SK-N-SH (cell line): ENCODE measurements at regions not wholly inside any gene's neighbourhood (a gene's known extent, or its start where the extent isn't known, plus 50 kb on each side); places are given as distances from the start of the nearest gene placed in this dataset.

Source experiments
- CTCF ChIA-PET: fragments of 300-600, 350-600 bp; formaldehyde crosslinking; extraction: SDS; loops from one replicate; lab custom pipeline; 2021; lab: Yijun Ruan, JAX
- POLR2A ChIA-PET: fragments of 350-600 bp; sonication (Branson Sonifier 250); formaldehyde crosslinking; extraction: SDS; loops from one replicate; lab custom pipeline; 2020; ENCODE audit warnings: antibody characterized with exemption, inconsistent platforms; lab: Yijun Ruan, JAX
- DNase-seq: peaks from one replicate; pipeline ENCODE4 v3.0.0; 2012
- H2AFZ ChIP-seq: fragments of 200-600 bp; sonication (generic); 2 replicates; pipeline ENCODE4 v1.8.1; 2016; ENCODE audit warnings: antibody characterized with exemption, mild to moderate bottlenecking, low read depth
- H3F3A ChIP-seq: fragments of 200-600 bp; sonication (generic); replicated peaks from 2 replicates; pipeline ENCODE3; 2016; ENCODE audit warnings: antibody characterized with exemption, mild to moderate bottlenecking; ENCODE audit not compliant: insufficient read depth
- H3K27ac ChIP-seq, 2 experiments: fragments of 200-500 bp in 1 of 2; fragments of 200-600 bp in 1 of 2; sonication (Bioruptor generic) in 1 of 2; sonication (generic), shearing (Covaris generic) in 1 of 2; 2 replicates each; pipeline versions ENCODE4 v1.5.1 to v1.6.1; 2014 to 2016; ENCODE audit warnings: low read depth in 2 of 2, inconsistent platforms in 1 of 2, low read length in 1 of 2, mild to moderate bottlenecking in 1 of 2, mixed read lengths in 1 of 2
- H3K27me3 ChIP-seq: fragments of 200-600 bp; sonication (generic), shearing (Covaris generic); 2 replicates; pipeline ENCODE4 v1.6.1; 2016; ENCODE audit warnings: mixed run types; ENCODE audit not compliant: insufficient read depth
- H3K36me3 ChIP-seq, 2 experiments: fragments of 200-500 bp in 1 of 2; fragments of 200-600 bp in 1 of 2; sonication (Bioruptor generic) in 1 of 2; sonication (generic) in 1 of 2; replicated peaks in 1 of 2; 2 replicates each; pipeline versions ENCODE3 to v1.5.1; 2014 to 2016; ENCODE audit warnings: low read length in 1 of 2, mild to moderate bottlenecking in 1 of 2; ENCODE audit not compliant: insufficient read depth in 2 of 2, control insufficient read depth in 1 of 2
- H3K4me1 ChIP-seq, 2 experiments: fragments of 200-500 bp in 1 of 2; fragments of 200-600 bp in 1 of 2; sonication (Bioruptor generic) in 1 of 2; sonication (generic), shearing (Covaris generic) in 1 of 2; 2 replicates each; pipeline versions ENCODE4 v1.5.1 to v1.6.1; 2014 to 2016; ENCODE audit warnings: low read depth in 1 of 2, low read length in 1 of 2, mixed run types in 1 of 2; ENCODE audit not compliant: insufficient read depth in 2 of 2, control insufficient read depth in 1 of 2
- H3K4me2 ChIP-seq: fragments of 200-600 bp; sonication (generic), shearing (Covaris generic); 2 replicates; pipeline ENCODE4 v1.6.1; 2017; ENCODE audit warnings: mixed run types
- H3K4me3 ChIP-seq, 2 experiments: fragments of 200-500 bp in 1 of 2; fragments of 200-600 bp in 1 of 2; sonication (Bioruptor generic) in 1 of 2; sonication (generic), shearing (Covaris generic) in 1 of 2; 2 replicates each; pipeline versions ENCODE4 v1.5.1 to v1.8.1; 2014 to 2016; ENCODE audit warnings: low read depth in 2 of 2, inconsistent platforms in 1 of 2, low read length in 1 of 2, mild to moderate bottlenecking in 1 of 2, mixed read lengths in 1 of 2, moderate library complexity in 1 of 2
- H3K79me2 ChIP-seq: fragments of 200-600 bp; sonication (generic); 2 replicates; pipeline ENCODE4 v1.8.1; 2017; ENCODE audit warnings: mild to moderate bottlenecking; ENCODE audit not compliant: insufficient read depth
- H3K9ac ChIP-seq: fragments of 200-600 bp; sonication (generic); 2 replicates; pipeline ENCODE4 v1.6.1; 2017; ENCODE audit warnings: mixed run types
- H3K9me2 ChIP-seq: fragments of 200-600 bp; sonication (generic); 2 replicates; pipeline ENCODE4 v1.6.1; 2017; ENCODE audit warnings: mixed run types
- H3K9me3 ChIP-seq: fragments of 200-600 bp; sonication (generic); 2 replicates; pipeline ENCODE4 v1.6.1; 2017; ENCODE audit warnings: mixed run types, mild to moderate bottlenecking, moderate library complexity
- H4K20me1 ChIP-seq: fragments of 200-600 bp; sonication (generic); 2 replicates; pipeline ENCODE4 v1.6.1; 2017; ENCODE audit warnings: mild to moderate bottlenecking, mixed run types; ENCODE audit not compliant: insufficient read depth
- CHD2 ChIP-seq: fragments of 150-350 bp; IDR thresholded peaks from 2 replicates; pipeline ENCODE4 v1.6.1; 2018; ENCODE audit warnings: low read length; ENCODE audit not compliant: partially characterized antibody
- ELF1 ChIP-seq: IDR thresholded peaks from 2 replicates; pipeline ENCODE4 v1.4.0; 2012
- EP300 ChIP-seq, 2 experiments: IDR thresholded peaks; 2 replicates each; pipeline versions ENCODE4 v1.4.0 to v1.6.1; 2012; ENCODE audit warnings: borderline replicate concordance in 1 of 2, low read depth in 1 of 2, low read length in 1 of 2
- FOSL2 ChIP-seq: IDR thresholded peaks from 2 replicates; pipeline ENCODE4 v1.4.0; 2012; ENCODE audit warnings: low read depth, mild to moderate bottlenecking, moderate library complexity, borderline replicate concordance
- FOXM1 ChIP-seq: IDR thresholded peaks from 2 replicates; pipeline ENCODE4 v1.4.0; 2012; ENCODE audit warnings: low read depth, mild to moderate bottlenecking
- IRF3 ChIP-seq: fragments of 150-350 bp; IDR thresholded peaks from 2 replicates; pipeline ENCODE4 v1.6.1; 2016; ENCODE audit warnings: mild to moderate bottlenecking, low read depth, low read length
- JUND ChIP-seq: IDR thresholded peaks from 2 replicates; pipeline ENCODE4 v1.4.0; 2012
- MAX ChIP-seq: IDR thresholded peaks from 2 replicates; pipeline ENCODE4 v1.4.0; 2012; ENCODE audit warnings: low read depth
- POLR2AphosphoS5 ChIP-seq: IDR thresholded peaks from 2 replicates; pipeline ENCODE4 v1.6.1; 2012; ENCODE audit warnings: low read depth, low read length
- RAD21 ChIP-seq: IDR thresholded peaks from 2 replicates; pipeline ENCODE4 v1.6.1; 2012; ENCODE audit warnings: mild to moderate bottlenecking, low read length
- SMC3 ChIP-seq: IDR thresholded peaks from 2 replicates; pipeline ENCODE4 v1.6.1; 2012; ENCODE audit warnings: low read depth, low read length, improper control_type of control experiment
- TAF1 ChIP-seq: IDR thresholded peaks from 2 replicates; pipeline ENCODE4 v1.6.1; 2012; ENCODE audit warnings: low read depth, mild to moderate bottlenecking, low read length, moderate library complexity, borderline replicate concordance
- USF2 ChIP-seq: fragments of 150-350 bp; IDR thresholded peaks from 2 replicates; pipeline ENCODE4 v1.6.1; 2017; ENCODE audit warnings: antibody characterized with exemption, low read length, low read depth, borderline replicate concordance
- YY1 ChIP-seq: IDR thresholded peaks from 2 replicates; pipeline ENCODE4 v1.4.0; 2012; ENCODE audit warnings: low read depth, mild to moderate bottlenecking
- WGBS: methylation state at CpG from one replicate; pipeline ENCODE4 v1.1.6; 2017; ENCODE audit warnings: low lambda C conversion rate; 5-methylcytosine and 5-hydroxymethylcytosine counted together
- TF ChIP-seq, protein P1 (sequence below): IDR thresholded peaks from 2 replicates; pipeline ENCODE4 v1.6.1; 2012; ENCODE audit warnings: mild to moderate bottlenecking, low read depth, low read length, moderate library complexity
- TF ChIP-seq, protein P2 (sequence below): fragments of 200-600 bp; sonication (generic); IDR thresholded peaks from 2 replicates; pipeline ENCODE4 v1.6.1; 2017; ENCODE audit warnings: antibody characterized with exemption, mild to moderate bottlenecking, moderate library complexity

- Histone ChIP-seq H3K4me3 (no peak overlapping the region), H3K27ac (no peak overlapping the region), H4K20me1 (no peaks in the 10 kb centered on the region), H3F3A (no peaks in the 10 kb centered on the region), H3K27me3 (no peaks in the 10 kb centered on the region), H3K4me2 (no peak overlapping the region), H3K9me3 (no peaks in the 10 kb centered on the region), H2AFZ (no peak overlapping the region), H3K9ac (no peak overlapping the region), H3K9me2 (no peaks in the 10 kb centered on the region), H3K79me2 (no peaks in the 10 kb centered on the region), H3K36me3 (no peaks in the 10 kb centered on the region), H3K4me1 (peaks cover 12 to 14% of the 10 kb centered on the region in 2 experiments; a peak in 3 of 4 replicates)
- ChIA-PET CTCF (no interaction called here), POLR2A (no interaction called here)
- TF ChIP-seq RAD21 (no peak), FOSL2 (no peak), USF2 (no peak), SMC3 (no peak), TAF1 (no peak), ELF1 (no peak), YY1 (no peak), POLR2AphosphoS5 (no peak)
- no peak for DNase-seq
- 86% methylated on average over 2 of the region's 2 CpGs for WGBS
These were observed 81.2 kb upstream of the DSEL start for GRCh38 chr18:67597759-67598158.

DNA sequence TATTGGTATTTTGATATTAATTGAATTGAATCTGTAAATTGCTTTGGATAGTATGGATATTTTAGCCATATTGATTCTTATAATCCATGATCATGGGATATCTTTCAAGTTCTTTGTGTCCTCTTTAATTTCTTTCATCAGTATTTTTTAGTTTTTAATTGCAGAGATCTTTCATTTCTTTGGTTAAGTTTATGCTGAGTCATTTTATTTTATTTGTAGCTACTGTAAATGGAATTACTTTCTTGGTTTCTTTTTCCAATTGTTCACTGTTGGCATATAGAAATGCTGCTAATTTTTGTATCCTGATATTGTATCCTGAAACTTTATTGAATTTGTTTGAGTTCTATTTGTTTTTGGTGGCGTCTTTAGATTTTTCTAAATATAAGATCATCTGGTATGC is 79.5 kb upstream of the DSEL start:
- Histone ChIP-seq H3K36me3 (no peaks in the 10 kb centered on the region), H3F3A (no peaks in the 10 kb centered on the region), H3K27ac (no peak overlapping the region), H3K9me3 (no peaks in the 10 kb centered on the region), H3K4me1 (peaks cover 12 to 14% of the 10 kb centered on the region in 2 experiments; a peak in 3 of 4 replicates), H3K27me3 (no peaks in the 10 kb centered on the region), H3K4me3 (no peak overlapping the region), H4K20me1 (no peaks in the 10 kb centered on the region), H3K9ac (no peak overlapping the region), H3K4me2 (no peak overlapping the region), H2AFZ (no peak overlapping the region), H3K9me2 (no peaks in the 10 kb centered on the region), H3K79me2 (no peaks in the 10 kb centered on the region)
- TF ChIP-seq IRF3: no peak
- no peak for TF ChIP-seq JUND
- TF ChIP-seq, protein P1, sequence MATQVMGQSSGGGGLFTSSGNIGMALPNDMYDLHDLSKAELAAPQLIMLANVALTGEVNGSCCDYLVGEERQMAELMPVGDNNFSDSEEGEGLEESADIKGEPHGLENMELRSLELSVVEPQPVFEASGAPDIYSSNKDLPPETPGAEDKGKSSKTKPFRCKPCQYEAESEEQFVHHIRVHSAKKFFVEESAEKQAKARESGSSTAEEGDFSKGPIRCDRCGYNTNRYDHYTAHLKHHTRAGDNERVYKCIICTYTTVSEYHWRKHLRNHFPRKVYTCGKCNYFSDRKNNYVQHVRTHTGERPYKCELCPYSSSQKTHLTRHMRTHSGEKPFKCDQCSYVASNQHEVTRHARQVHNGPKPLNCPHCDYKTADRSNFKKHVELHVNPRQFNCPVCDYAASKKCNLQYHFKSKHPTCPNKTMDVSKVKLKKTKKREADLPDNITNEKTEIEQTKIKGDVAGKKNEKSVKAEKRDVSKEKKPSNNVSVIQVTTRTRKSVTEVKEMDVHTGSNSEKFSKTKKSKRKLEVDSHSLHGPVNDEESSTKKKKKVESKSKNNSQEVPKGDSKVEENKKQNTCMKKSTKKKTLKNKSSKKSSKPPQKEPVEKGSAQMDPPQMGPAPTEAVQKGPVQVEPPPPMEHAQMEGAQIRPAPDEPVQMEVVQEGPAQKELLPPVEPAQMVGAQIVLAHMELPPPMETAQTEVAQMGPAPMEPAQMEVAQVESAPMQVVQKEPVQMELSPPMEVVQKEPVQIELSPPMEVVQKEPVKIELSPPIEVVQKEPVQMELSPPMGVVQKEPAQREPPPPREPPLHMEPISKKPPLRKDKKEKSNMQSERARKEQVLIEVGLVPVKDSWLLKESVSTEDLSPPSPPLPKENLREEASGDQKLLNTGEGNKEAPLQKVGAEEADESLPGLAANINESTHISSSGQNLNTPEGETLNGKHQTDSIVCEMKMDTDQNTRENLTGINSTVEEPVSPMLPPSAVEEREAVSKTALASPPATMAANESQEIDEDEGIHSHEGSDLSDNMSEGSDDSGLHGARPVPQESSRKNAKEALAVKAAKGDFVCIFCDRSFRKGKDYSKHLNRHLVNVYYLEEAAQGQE: no peak
- TF ChIP-seq CHD2: no peak
- TF ChIP-seq, protein P2, sequence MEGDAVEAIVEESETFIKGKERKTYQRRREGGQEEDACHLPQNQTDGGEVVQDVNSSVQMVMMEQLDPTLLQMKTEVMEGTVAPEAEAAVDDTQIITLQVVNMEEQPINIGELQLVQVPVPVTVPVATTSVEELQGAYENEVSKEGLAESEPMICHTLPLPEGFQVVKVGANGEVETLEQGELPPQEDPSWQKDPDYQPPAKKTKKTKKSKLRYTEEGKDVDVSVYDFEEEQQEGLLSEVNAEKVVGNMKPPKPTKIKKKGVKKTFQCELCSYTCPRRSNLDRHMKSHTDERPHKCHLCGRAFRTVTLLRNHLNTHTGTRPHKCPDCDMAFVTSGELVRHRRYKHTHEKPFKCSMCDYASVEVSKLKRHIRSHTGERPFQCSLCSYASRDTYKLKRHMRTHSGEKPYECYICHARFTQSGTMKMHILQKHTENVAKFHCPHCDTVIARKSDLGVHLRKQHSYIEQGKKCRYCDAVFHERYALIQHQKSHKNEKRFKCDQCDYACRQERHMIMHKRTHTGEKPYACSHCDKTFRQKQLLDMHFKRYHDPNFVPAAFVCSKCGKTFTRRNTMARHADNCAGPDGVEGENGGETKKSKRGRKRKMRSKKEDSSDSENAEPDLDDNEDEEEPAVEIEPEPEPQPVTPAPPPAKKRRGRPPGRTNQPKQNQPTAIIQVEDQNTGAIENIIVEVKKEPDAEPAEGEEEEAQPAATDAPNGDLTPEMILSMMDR: no peak
- no peak for TF ChIP-seq TAF1
- TF ChIP-seq POLR2AphosphoS5: no peak
- TF ChIP-seq MAX: no peak
- no peak for TF ChIP-seq EP300 (IDR thresholded peaks at IDR 0.05; ENCODE audit: borderline replicate concordance in 1 of 2, low read depth in 1 of 2, low read length in 1 of 2)
- TF ChIP-seq FOXM1: no peak
- CTCF ChIA-PET: no interaction called here
- WGBS: 100% methylated on average over 1 of the region's 1 CpG
- DNase-seq: no peak
- POLR2A ChIA-PET: no interaction called here
